ENCODE measurements at regions not wholly inside any gene's neighbourhood (a gene's known extent, or its start where the extent isn't known, plus 50 kb on each side); places are given as distances from the start of the nearest gene placed in this dataset.
"Not testable (repeated sequence)": the region's sequence is repeated elsewhere in the genome, so short reads cannot be mapped to it uniquely, and the experiment has no call there.

DNA sequence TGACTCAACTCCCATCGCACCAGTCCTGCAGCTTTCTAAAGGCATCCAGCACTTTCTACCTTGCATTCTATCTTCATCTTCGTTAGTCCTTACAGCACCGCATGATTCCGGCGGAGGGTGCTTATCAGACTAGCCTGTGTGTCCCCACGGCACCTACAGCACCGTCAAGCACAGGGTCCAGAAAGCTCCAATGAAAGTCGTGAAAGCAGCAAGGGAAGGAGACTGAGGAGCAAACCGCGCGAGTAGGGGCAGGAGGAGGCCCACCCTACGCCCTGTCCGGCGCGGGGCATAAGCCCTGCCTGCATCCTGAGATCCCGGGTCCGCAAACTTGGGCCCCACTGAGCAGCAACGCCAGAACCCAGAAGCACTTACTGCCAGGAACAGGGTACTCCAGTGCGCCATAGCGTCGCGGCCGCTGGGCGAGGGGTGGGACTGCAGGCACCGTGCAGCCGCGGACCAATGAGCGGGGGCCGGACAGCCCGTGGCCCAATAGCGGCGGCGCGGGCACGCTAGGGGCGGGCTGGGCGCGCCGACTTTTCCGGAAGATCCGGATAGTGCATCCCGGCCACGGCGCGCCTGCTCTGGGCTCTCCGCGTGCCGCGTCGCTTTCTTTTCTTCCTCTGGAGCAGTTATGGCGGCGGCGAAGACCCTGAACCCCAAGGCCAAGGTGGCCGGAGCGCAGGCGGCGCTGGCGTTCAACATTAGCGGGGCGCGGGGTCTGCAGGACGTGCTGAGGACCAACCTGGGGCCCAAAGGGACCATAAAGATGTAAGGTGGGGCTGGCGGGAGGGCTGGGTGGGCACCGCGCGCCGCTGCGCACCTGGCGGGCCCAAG, 122.1 kb upstream of the VKORC1L1 start:
- no peaks in the 10 kb centered on the region for H3K36me3 ChIP-seq (ENCODE audit: insufficient read depth, low read length)
- H4K20me1 ChIP-seq (ENCODE audit: insufficient read depth): no peaks in the 10 kb centered on the region
- H3K79me2 ChIP-seq (replicated peaks; ENCODE audit: insufficient read depth, low read length): peaks cover 21% of the 10 kb centered on the region
- H3F3A ChIP-seq (ENCODE audit: insufficient read depth, low read length, poor library complexity, severe bottlenecking): no peaks in the 10 kb centered on the region
- H3K9ac ChIP-seq (ENCODE audit: low read length): peak overlapping the region; percentile 81
- H3K9me3 ChIP-seq (ENCODE audit: low read length): no peaks in the 10 kb centered on the region
- no peaks in the 10 kb centered on the region for H3K27me3 ChIP-seq (ENCODE audit: insufficient read depth, low read depth, low read length)
- H3K9me2 ChIP-seq (ENCODE audit: insufficient read depth, low read length): no peaks in the 10 kb centered on the region
- peak overlapping the region; percentile 85 for H3K4me2 ChIP-seq (ENCODE audit: low read length)
- peak overlapping the region; percentile 87 for H2AFZ ChIP-seq (ENCODE audit: low read depth, low read length)
- TF ChIP-seq, protein P1, sequence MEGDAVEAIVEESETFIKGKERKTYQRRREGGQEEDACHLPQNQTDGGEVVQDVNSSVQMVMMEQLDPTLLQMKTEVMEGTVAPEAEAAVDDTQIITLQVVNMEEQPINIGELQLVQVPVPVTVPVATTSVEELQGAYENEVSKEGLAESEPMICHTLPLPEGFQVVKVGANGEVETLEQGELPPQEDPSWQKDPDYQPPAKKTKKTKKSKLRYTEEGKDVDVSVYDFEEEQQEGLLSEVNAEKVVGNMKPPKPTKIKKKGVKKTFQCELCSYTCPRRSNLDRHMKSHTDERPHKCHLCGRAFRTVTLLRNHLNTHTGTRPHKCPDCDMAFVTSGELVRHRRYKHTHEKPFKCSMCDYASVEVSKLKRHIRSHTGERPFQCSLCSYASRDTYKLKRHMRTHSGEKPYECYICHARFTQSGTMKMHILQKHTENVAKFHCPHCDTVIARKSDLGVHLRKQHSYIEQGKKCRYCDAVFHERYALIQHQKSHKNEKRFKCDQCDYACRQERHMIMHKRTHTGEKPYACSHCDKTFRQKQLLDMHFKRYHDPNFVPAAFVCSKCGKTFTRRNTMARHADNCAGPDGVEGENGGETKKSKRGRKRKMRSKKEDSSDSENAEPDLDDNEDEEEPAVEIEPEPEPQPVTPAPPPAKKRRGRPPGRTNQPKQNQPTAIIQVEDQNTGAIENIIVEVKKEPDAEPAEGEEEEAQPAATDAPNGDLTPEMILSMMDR (IDR thresholded peaks at IDR 0.05; ENCODE audit: poor library complexity, severe bottlenecking): peak; percentile 49
- TF ChIP-seq, protein P2, sequence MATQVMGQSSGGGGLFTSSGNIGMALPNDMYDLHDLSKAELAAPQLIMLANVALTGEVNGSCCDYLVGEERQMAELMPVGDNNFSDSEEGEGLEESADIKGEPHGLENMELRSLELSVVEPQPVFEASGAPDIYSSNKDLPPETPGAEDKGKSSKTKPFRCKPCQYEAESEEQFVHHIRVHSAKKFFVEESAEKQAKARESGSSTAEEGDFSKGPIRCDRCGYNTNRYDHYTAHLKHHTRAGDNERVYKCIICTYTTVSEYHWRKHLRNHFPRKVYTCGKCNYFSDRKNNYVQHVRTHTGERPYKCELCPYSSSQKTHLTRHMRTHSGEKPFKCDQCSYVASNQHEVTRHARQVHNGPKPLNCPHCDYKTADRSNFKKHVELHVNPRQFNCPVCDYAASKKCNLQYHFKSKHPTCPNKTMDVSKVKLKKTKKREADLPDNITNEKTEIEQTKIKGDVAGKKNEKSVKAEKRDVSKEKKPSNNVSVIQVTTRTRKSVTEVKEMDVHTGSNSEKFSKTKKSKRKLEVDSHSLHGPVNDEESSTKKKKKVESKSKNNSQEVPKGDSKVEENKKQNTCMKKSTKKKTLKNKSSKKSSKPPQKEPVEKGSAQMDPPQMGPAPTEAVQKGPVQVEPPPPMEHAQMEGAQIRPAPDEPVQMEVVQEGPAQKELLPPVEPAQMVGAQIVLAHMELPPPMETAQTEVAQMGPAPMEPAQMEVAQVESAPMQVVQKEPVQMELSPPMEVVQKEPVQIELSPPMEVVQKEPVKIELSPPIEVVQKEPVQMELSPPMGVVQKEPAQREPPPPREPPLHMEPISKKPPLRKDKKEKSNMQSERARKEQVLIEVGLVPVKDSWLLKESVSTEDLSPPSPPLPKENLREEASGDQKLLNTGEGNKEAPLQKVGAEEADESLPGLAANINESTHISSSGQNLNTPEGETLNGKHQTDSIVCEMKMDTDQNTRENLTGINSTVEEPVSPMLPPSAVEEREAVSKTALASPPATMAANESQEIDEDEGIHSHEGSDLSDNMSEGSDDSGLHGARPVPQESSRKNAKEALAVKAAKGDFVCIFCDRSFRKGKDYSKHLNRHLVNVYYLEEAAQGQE (IDR thresholded peaks at IDR 0.05; ENCODE audit: borderline replicate concordance): peak; percentile 70
- TF ChIP-seq MXI1 (conservative IDR thresholded peaks at IDR 0.05; ENCODE audit: poor library complexity, severe bottlenecking) (peak; percentile 92), RAD21 (conservative IDR thresholded peaks at IDR 0.05) (peak; percentile 39), TAF1 (IDR thresholded peaks at IDR 0.05; ENCODE audit: low read depth) (peak; percentile 78), EP300 (conservative IDR thresholded peaks at IDR 0.05; ENCODE audit: poor library complexity, severe bottlenecking) (peak; percentile 20), EZH2 (IDR thresholded peaks at IDR 0.05; ENCODE audit: borderline replicate concordance, insufficient read depth, low read length, poor library complexity, severe bottlenecking) (no peak), POLR2AphosphoS5 (IDR thresholded peaks at IDR 0.05) (peak; percentile 72), SMC3 (conservative IDR thresholded peaks at IDR 0.05; ENCODE audit: poor library complexity) (peak; percentile 43)
- H3K27ac ChIP-seq (ENCODE audit: low read length): peak overlapping the region; percentile 79
- H3K4me3 ChIP-seq (ENCODE audit: low read length): peak overlapping the region; percentile 93

DNA sequence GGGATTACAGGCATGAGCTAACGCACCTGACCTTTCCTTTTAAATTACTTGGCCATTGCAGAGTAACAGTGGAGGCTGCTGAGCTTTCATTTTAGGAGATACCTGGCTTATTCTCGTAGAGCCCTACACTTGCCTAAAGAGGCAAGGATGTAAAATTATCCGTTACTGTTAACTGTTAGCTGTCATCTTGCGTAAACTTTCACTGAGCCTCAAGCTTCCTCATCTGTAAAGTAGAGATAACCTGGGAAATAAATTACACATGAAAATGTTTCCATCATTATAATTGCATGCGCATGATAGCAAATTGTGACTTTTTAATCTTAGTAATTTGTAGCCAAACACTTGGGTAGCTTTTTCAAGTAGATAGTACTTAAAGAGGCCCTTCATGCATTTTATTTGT, 118.8 kb upstream of the VKORC1L1 start:
- H3K9ac ChIP-seq (ENCODE audit: low read length); H3K4me3 ChIP-seq (ENCODE audit: low read length); H3K9me3 ChIP-seq (ENCODE audit: low read length); H3K9me2 ChIP-seq (ENCODE audit: insufficient read depth, low read length); H4K20me1 ChIP-seq (ENCODE audit: insufficient read depth); H3K27me3 ChIP-seq (ENCODE audit: insufficient read depth, low read depth, low read length); H3K27ac ChIP-seq (ENCODE audit: low read length); H3K4me2 ChIP-seq (ENCODE audit: low read length); H3K36me3 ChIP-seq (ENCODE audit: insufficient read depth, low read length); H2AFZ ChIP-seq (ENCODE audit: low read depth, low read length); H3F3A ChIP-seq (ENCODE audit: insufficient read depth, low read length, poor library complexity, severe bottlenecking): not testable (repeated sequence)
- peaks cover 19% of the 10 kb centered on the region for H3K79me2 ChIP-seq (replicated peaks; ENCODE audit: insufficient read depth, low read length)

DNA sequence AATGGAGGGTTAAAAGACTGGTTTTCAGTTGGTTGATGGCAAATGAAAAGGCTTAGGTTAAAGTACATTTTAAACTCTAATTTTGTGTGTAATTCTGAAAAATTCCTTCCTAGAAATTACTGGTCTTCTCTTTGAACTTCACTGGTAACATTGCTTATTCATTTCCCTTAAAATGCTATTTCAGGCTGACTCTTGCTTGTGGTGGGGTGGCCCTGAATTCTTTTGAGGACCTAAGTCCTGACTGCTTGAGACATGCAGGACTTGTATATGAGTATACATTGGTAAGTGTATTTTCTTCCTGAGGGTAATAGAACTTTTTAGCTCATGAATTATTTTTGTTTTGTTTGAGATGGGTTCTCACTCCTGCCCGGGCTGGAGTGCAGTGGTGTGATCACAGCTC, 113.9 kb upstream of the VKORC1L1 start:
- H4K20me1 ChIP-seq (ENCODE audit: insufficient read depth); H3K79me2 ChIP-seq (replicated peaks; ENCODE audit: insufficient read depth, low read length); H3K27me3 ChIP-seq (ENCODE audit: insufficient read depth, low read depth, low read length); H3F3A ChIP-seq (ENCODE audit: insufficient read depth, low read length, poor library complexity, severe bottlenecking); H3K36me3 ChIP-seq (ENCODE audit: insufficient read depth, low read length); H3K27ac ChIP-seq (ENCODE audit: low read length); H3K9me3 ChIP-seq (ENCODE audit: low read length); H3K4me2 ChIP-seq (ENCODE audit: low read length); H3K9me2 ChIP-seq (ENCODE audit: insufficient read depth, low read length); H3K4me3 ChIP-seq (ENCODE audit: low read length); H3K9ac ChIP-seq (ENCODE audit: low read length); H2AFZ ChIP-seq (ENCODE audit: low read depth, low read length): not testable (repeated sequence)

DNA sequence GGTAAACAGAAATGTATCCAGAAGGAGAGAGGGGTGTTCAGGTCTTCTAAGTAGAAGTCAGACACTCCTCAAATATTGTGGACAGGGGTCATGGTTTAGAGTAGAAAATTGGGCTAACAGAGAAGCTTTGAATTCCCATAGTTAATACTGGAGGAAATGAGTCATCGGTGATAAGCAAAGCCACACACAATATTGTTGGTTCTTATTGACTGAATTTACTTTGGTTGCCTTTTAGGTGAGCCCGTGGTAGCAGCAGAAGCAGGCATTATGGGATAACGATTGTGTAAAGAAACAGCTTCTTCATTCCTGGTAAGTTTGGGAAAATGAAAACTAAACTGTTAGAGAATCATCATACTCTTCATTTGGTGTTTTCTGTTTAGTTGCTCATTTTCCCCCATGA, 110.2 kb upstream of the VKORC1L1 start:
- not testable (repeated sequence) for H3K27ac ChIP-seq (ENCODE audit: low read length); H3F3A ChIP-seq (ENCODE audit: insufficient read depth, low read length, poor library complexity, severe bottlenecking); H3K9ac ChIP-seq (ENCODE audit: low read length); H2AFZ ChIP-seq (ENCODE audit: low read depth, low read length); H3K9me3 ChIP-seq (ENCODE audit: low read length); H3K9me2 ChIP-seq (ENCODE audit: insufficient read depth, low read length); H4K20me1 ChIP-seq (ENCODE audit: insufficient read depth); H3K36me3 ChIP-seq (ENCODE audit: insufficient read depth, low read length); H3K27me3 ChIP-seq (ENCODE audit: insufficient read depth, low read depth, low read length); H3K4me3 ChIP-seq (ENCODE audit: low read length); H3K79me2 ChIP-seq (replicated peaks; ENCODE audit: insufficient read depth, low read length); H3K4me2 ChIP-seq (ENCODE audit: low read length)

DNA sequence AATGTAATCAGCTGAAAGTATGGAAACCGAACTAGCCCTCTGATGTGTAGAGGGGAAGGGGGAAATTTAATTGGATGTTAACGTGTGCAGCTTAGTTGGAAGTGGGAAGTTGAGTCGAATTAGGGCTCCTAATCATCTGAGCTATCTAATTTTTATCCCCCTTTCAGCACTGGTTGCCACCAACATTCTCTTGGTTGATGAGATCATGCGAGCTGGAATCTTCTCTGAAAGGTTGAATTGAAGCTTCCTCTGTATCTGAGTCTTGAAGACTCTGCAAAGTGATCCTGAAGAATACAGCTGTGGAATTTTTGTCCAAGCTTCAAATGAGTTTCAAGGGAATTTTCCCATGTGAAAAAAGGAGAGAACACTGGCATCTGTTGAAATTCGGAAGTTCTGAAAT, 109.8 kb upstream of the VKORC1L1 start:
- H3K79me2 ChIP-seq (replicated peaks; ENCODE audit: insufficient read depth, low read length); H3K4me3 ChIP-seq (ENCODE audit: low read length); H3K4me2 ChIP-seq (ENCODE audit: low read length); H3K36me3 ChIP-seq (ENCODE audit: insufficient read depth, low read length); H2AFZ ChIP-seq (ENCODE audit: low read depth, low read length); H3F3A ChIP-seq (ENCODE audit: insufficient read depth, low read length, poor library complexity, severe bottlenecking); H3K9ac ChIP-seq (ENCODE audit: low read length); H3K9me2 ChIP-seq (ENCODE audit: insufficient read depth, low read length); H3K27me3 ChIP-seq (ENCODE audit: insufficient read depth, low read depth, low read length); H3K27ac ChIP-seq (ENCODE audit: low read length); H3K9me3 ChIP-seq (ENCODE audit: low read length); H4K20me1 ChIP-seq (ENCODE audit: insufficient read depth): not testable (repeated sequence)

Data from neural cell (in vitro differentiated cells).